GM12878 (cell line): ENCODE measurements at regions not wholly inside any gene's neighbourhood (a gene's known extent, or its start where the extent isn't known, plus 50 kb on each side); places are given as distances from the start of the nearest gene placed in this dataset.

ENCODE experiments used
- ATAC-seq: fragments of 200-7000 bp; cut with Tn5 transposase; 3 replicates; pipeline ENCODE4 v1.9.1; 2020; ENCODE audit warnings: mild to moderate bottlenecking, moderate library complexity
- BruUV-seq: library from RNA; stranded (reverse); fragments of 400-500 nt; replicated peaks from 2 replicates; lab custom pipeline; 2021; lab: Mats Ljungman, UMichigan
- CTCF ChIA-PET: fragments of 300-600 bp; sonication (Branson Sonifier 250); formaldehyde crosslinking; extraction: SDS; loops from one replicate; lab custom pipeline; 2021; ENCODE audit warnings: inconsistent platforms; lab: Yijun Ruan, JAX
- POLR2A ChIA-PET: fragments of 350-600 bp; formaldehyde crosslinking; extraction: SDS; loops from one replicate; lab custom pipeline; 2021; ENCODE audit warnings: inconsistent platforms; lab: Charles Lee
- RAD21 ChIA-PET: fragments of 300-600 bp; sonication (Branson Sonifier 250); formaldehyde crosslinking; loops from one replicate; lab custom pipeline; 2023; ENCODE audit warnings: antibody characterized with exemption; ENCODE audit not compliant: unreplicated experiment; lab: Charles Lee
- SMC1A ChIA-PET: fragments of 300-600 bp; sonication (Branson Sonifier 250); formaldehyde crosslinking; loops from one replicate; lab custom pipeline; 2023; ENCODE audit not compliant: unreplicated experiment, uncharacterized antibody; lab: Charles Lee
- DNase-seq: peaks from one replicate; pipeline ENCODE4 v3.0.0-alpha.2; 2011; ENCODE audit warnings: low read depth, low spot score
- FAIRE-seq: peaks from 3 replicates; lab custom pipeline; 2011; peaks lifted over from hg19 to GRCh38; lab: Jason Lieb, UNC
- H2AFZ ChIP-seq: 2 replicates; pipeline ENCODE4 v1.6.0; 2011; ENCODE audit warnings: low read depth, low read length, control low read depth; ENCODE audit not compliant: control insufficient read depth
- H3K27ac ChIP-seq: 2 replicates; pipeline ENCODE4 v1.5.1; 2011; ENCODE audit warnings: control low read depth; ENCODE audit not compliant: control insufficient read depth, insufficient read depth
- H3K27me3 ChIP-seq, 2 experiments: replicated peaks in 1 of 2; 2 replicates each; pipeline versions ENCODE4 v1.6.0 to v1.6.1; 2011; ENCODE audit warnings: low read length in 1 of 2; ENCODE audit not compliant: control insufficient read depth in 2 of 2, insufficient read depth in 2 of 2
- H3K36me3 ChIP-seq, 2 experiments: 2 replicates each; pipeline ENCODE4 v1.5.1; 2011; ENCODE audit warnings: low read length in 1 of 2; ENCODE audit not compliant: control insufficient read depth in 2 of 2, insufficient read depth in 2 of 2
- H3K4me1 ChIP-seq: 2 replicates; pipeline ENCODE4 v1.6.1; 2011; ENCODE audit warnings: mild to moderate bottlenecking, low read length, moderate library complexity, mixed read lengths; ENCODE audit not compliant: control insufficient read depth, insufficient read depth
- H3K4me2 ChIP-seq: 2 replicates; pipeline ENCODE4 v1.6.0; 2011; ENCODE audit warnings: control low read depth; ENCODE audit not compliant: control insufficient read depth, insufficient read depth
- H3K4me3 ChIP-seq: fragments of 200-600 bp; sonication (generic); 2 replicates; pipeline ENCODE4 v1.5.1; 2016
- H3K79me2 ChIP-seq: 2 replicates; pipeline ENCODE4 v1.6.0; 2011; ENCODE audit warnings: low read length; ENCODE audit not compliant: control insufficient read depth, insufficient read depth
- H3K9ac ChIP-seq: 2 replicates; pipeline ENCODE4 v1.8.0; 2011; ENCODE audit warnings: low read length, control low read depth, mixed read lengths; ENCODE audit not compliant: control insufficient read depth, insufficient read depth
- H3K9me3 ChIP-seq: replicated peaks from 3 replicates; pipeline ENCODE4 v1.5.1; 2011; ENCODE audit warnings: mild to moderate bottlenecking, low read length; ENCODE audit not compliant: control insufficient read depth, insufficient read depth
- H4K20me1 ChIP-seq: 2 replicates; pipeline ENCODE4 v1.6.0; 2011; ENCODE audit not compliant: control insufficient read depth, insufficient read depth
- BCL3 ChIP-seq: IDR thresholded peaks from 2 replicates; pipeline ENCODE4 v1.6.1; 2011; ENCODE audit warnings: borderline replicate concordance, low read depth, mild to moderate bottlenecking, moderate library complexity, low read length; ENCODE audit not compliant: insufficient read depth, poor library complexity, severe bottlenecking
- BRCA1 ChIP-seq: IDR thresholded peaks from 2 replicates; pipeline ENCODE4 v1.6.1; 2011; ENCODE audit warnings: low read depth, low read length, improper control_type of control experiment
- CREM ChIP-seq: IDR thresholded peaks from 2 replicates; pipeline ENCODE4 v1.6.1; 2014; ENCODE audit warnings: antibody characterized with exemption, low read depth
- EGR1 ChIP-seq, 2 experiments: IDR thresholded peaks; 1 replicate in 1 of 2; 2 replicates in 1 of 2; pipeline ENCODE4 v1.6.1; 2011 to 2012; ENCODE audit warnings: low read depth in 2 of 2, low read length in 2 of 2, borderline replicate concordance in 1 of 2, mild to moderate bottlenecking in 1 of 2, moderate library complexity in 1 of 2
- ESRRA ChIP-seq: IDR thresholded peaks from 2 replicates; pipeline ENCODE4 v1.6.1; 2012; ENCODE audit warnings: mild to moderate bottlenecking, low read length, improper control_type of control experiment
- FOS ChIP-seq: IDR thresholded peaks from 3 replicates; pipeline ENCODE4 v1.6.1; 2011; ENCODE audit warnings: borderline replicate concordance; ENCODE audit not compliant: insufficient read length; ENCODE audit errors: extremely low read depth
- GABPA ChIP-seq: IDR thresholded peaks from 2 replicates; pipeline ENCODE4 v1.6.1; 2014; ENCODE audit warnings: antibody characterized with exemption, low read depth, mild to moderate bottlenecking, inconsistent platforms
- IKZF2 ChIP-seq, 2 experiments: fragments of 450-650 bp; IDR thresholded peaks; 2 replicates each; pipeline ENCODE4 v1.6.1; 2017; ENCODE audit warnings: mild to moderate bottlenecking in 2 of 2, moderate library complexity in 2 of 2
- NFYA ChIP-seq: IDR thresholded peaks from 2 replicates; pipeline ENCODE4 v1.6.1; 2011; ENCODE audit warnings: low read depth, mild to moderate bottlenecking, low read length, improper control_type of control experiment, borderline replicate concordance
- NR2C1 ChIP-seq: fragments of 450-650 bp; IDR thresholded peaks from 2 replicates; pipeline ENCODE4 v1.6.1; 2017; ENCODE audit warnings: antibody characterized with exemption, mild to moderate bottlenecking, moderate library complexity
- NR2F1 ChIP-seq: fragments of 450-650 bp; conservative IDR thresholded peaks from 2 replicates; pipeline ENCODE4 v1.6.1; 2017; ENCODE audit warnings: mild to moderate bottlenecking
- RBBP5 ChIP-seq: fragments of 200-600 bp; sonication (generic); conservative IDR thresholded peaks from 2 replicates; pipeline ENCODE4 v1.6.1; 2016
- SMAD1 ChIP-seq: fragments of 450-650 bp; IDR thresholded peaks from 2 replicates; pipeline ENCODE4 v1.6.1; 2018; ENCODE audit warnings: mild to moderate bottlenecking, low read depth; ENCODE audit not compliant: partially characterized antibody
- ZBTB4 ChIP-seq: fragments of 450-650 bp; formaldehyde crosslinking; IDR thresholded peaks from 2 replicates; pipeline ENCODE4 v1.4.0; 2022; ENCODE audit warnings: mild to moderate bottlenecking, moderate library complexity
- ZNF207 ChIP-seq: fragments of 450-650 bp; IDR thresholded peaks from 2 replicates; pipeline ENCODE4 v1.6.1; 2014; ENCODE audit warnings: antibody characterized with exemption, mild to moderate bottlenecking, borderline replicate concordance
- ZZZ3 ChIP-seq: IDR thresholded peaks from 2 replicates; pipeline ENCODE4 v1.6.1; 2011; ENCODE audit warnings: low read depth; ENCODE audit not compliant: control insufficient read depth, insufficient read length
- whole genome bisulfite sequencing: methylation state at CpG from one replicate; pipeline ENCODE4 v1.1.6; 2016; ENCODE audit warnings: low lambda C conversion rate; ENCODE audit not compliant: insufficient replicate concordance, insufficient coverage; ENCODE audit errors: missing lambda C conversion rate; 5-methylcytosine and 5-hydroxymethylcytosine counted together
- in situ Hi-C: fragments of 300-500 bp; cut with MboI; formaldehyde crosslinking; loops from 9 replicates; pipeline ENCODE4 v1.14.3; 2018; ENCODE audit warnings: mixed read lengths
- intact Hi-C: fragments of 100-400 bp; cut with micrococcal nuclease; formaldehyde crosslinking; loops from one replicate; pipeline ENCODE4 v1.14.2; 2022; ENCODE audit not compliant: unreplicated experiment
- TF ChIP-seq, protein P1 (sequence below): IDR thresholded peaks from 2 replicates; pipeline ENCODE4 v1.6.1; 2012; ENCODE audit warnings: low read depth, low read length, improper control_type of control experiment

- ChIA-PET RAD21 (interaction anchor here (1.7 kb wide), 1 partner anchor 210 kb away, joined by 5 read pairs; no protein-coding TSS in a partner anchor), CTCF (no interaction called here), POLR2A (no interaction called here), SMC1A (no interaction called here)
- no peak overlapping the region for H2AFZ ChIP-seq
- no peaks in the 10 kb centered on the region for H4K20me1 ChIP-seq
- 53% methylated on average over 6 of the region's 6 CpGs for WGBS
- no peak for TF ChIP-seq ZBTB4
- TF ChIP-seq ZZZ3, result no peak
- no peak for TF ChIP-seq BRCA1
- TF ChIP-seq IKZF2 (IDR thresholded peaks at IDR 0.05), result no peak
- no peak for TF ChIP-seq BCL3
- TF ChIP-seq FOS, result no peak
- TF ChIP-seq RBBP5, result no peak
- no peak for TF ChIP-seq SMAD1
- no peak for TF ChIP-seq CREM
- TF ChIP-seq EGR1 (IDR thresholded peaks at IDR 0.05; ENCODE audit: borderline replicate concordance in 1 of 2, low read depth in 2 of 2, low read length in 2 of 2), result no peak
- TF ChIP-seq NR2F1, result no peak
- no peak for TF ChIP-seq ESRRA
- TF ChIP-seq NR2C1, result no peak
- no peak for TF ChIP-seq NFYA
- TF ChIP-seq GABPA, result no peak
- TF ChIP-seq, protein P1, sequence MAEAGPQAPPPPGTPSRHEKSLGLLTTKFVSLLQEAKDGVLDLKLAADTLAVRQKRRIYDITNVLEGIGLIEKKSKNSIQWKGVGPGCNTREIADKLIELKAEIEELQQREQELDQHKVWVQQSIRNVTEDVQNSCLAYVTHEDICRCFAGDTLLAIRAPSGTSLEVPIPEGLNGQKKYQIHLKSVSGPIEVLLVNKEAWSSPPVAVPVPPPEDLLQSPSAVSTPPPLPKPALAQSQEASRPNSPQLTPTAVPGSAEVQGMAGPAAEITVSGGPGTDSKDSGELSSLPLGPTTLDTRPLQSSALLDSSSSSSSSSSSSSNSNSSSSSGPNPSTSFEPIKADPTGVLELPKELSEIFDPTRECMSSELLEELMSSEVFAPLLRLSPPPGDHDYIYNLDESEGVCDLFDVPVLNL, result no peak
- TF ChIP-seq ZNF207, result no peak
- H3K9ac ChIP-seq, result no peak overlapping the region
- H3K4me1 ChIP-seq, result no peaks in the 10 kb centered on the region
- FAIRE-seq (no peak), ATAC-seq (no peak), DNase-seq (no peak)
- BruUV-seq, result no TSS peak
- H3K27me3 ChIP-seq, result no peaks in the 10 kb centered on the region; a peak in 1 of 4 replicates
- H3K36me3 ChIP-seq, result no peaks in the 10 kb centered on the region
- no peak overlapping the region for H3K4me3 ChIP-seq
- no peak overlapping the region for H3K27ac ChIP-seq
- H3K79me2 ChIP-seq, result no peaks in the 10 kb centered on the region
- no peak overlapping the region for H3K4me2 ChIP-seq
- in situ Hi-C loops, result no loop called here
- intact Hi-C loops, result no loop called here
- no peaks in the 10 kb centered on the region for H3K9me3 ChIP-seq
Observed at GRCh38 chr11:13174090-13174489, 103.5 kb upstream of the BMAL1 start.
